ENCODE measurements at regions not wholly inside any gene's neighbourhood (a gene's known extent, or its start where the extent isn't known, plus 50 kb on each side); places are given as distances from the start of the nearest gene placed in this dataset.

- TF ChIP-seq CTCF (conservative IDR thresholded peaks at IDR 0.05), result no peak
- Mint-ChIP-seq H3K9me3 (peaks cover 19% of the 10 kb centered on the region), H3K27ac (no peak overlapping the region), H3K36me3 (ENCODE audit: low read depth) (peaks cover 19% of the 10 kb centered on the region), H3K27me3 (ENCODE audit: insufficient read depth) (peaks cover 24% of the 10 kb centered on the region), H3K4me1 (peaks cover 29% of the 10 kb centered on the region), H3K4me3 (no peak overlapping the region)
- DNase-seq, result no peak
- Histone ChIP-seq H3K36me3 (ENCODE audit: control insufficient read depth, insufficient read depth, low read length) (peaks cover 14% of the 10 kb centered on the region), H3K4me3 (ENCODE audit: low read length) (peak overlapping the region; percentile 98), H3K4me1 (ENCODE audit: control insufficient read depth, insufficient read depth, low read length) (peaks cover 5% of the 10 kb centered on the region), H3K27ac (ENCODE audit: low read depth, low read length) (no peak overlapping the region), H3K27me3 (ENCODE audit: control insufficient read depth, insufficient read depth, low read length, poor library complexity, severe bottlenecking) (peaks cover 4% of the 10 kb centered on the region), H3K9me3 (ENCODE audit: control insufficient read depth, low read length) (peaks cover 21% of the 10 kb centered on the region), H3K9ac (ENCODE audit: extremely low read depth, low read length, poor library complexity, severe bottlenecking) (no peak overlapping the region)
- WGBS, 2 experiments (ENCODE audit: insufficient coverage in 1 of 2, insufficient read length in 1 of 2), result 95% methylated on average over 2 of the region's 2 CpGs; no CpG with 5 or more reads in 1 of the 2 experiments
These were observed 229.0 kb upstream of the C2CD4B start for GRCh38 chr15:62394079-62394478.

GRCh38 chr15:62400778-62401177 lies 235.7 kb upstream of the C2CD4B start:
- no peaks in the 10 kb centered on the region for H3K4me1 Mint-ChIP-seq
- peaks cover 44% of the 10 kb centered on the region for H3K9me3 Mint-ChIP-seq
- H3K4me3 ChIP-seq (ENCODE audit: low read length), result no peak overlapping the region
- H3K9me3 ChIP-seq (ENCODE audit: control insufficient read depth, low read length), result peaks cover 60% of the 10 kb centered on the region
- peaks cover 49% of the 10 kb centered on the region for H3K36me3 ChIP-seq (ENCODE audit: control insufficient read depth, insufficient read depth, low read length)
- no peak overlapping the region for H3K27ac ChIP-seq (ENCODE audit: low read depth, low read length)
- peaks cover 63% of the 10 kb centered on the region for H3K36me3 Mint-ChIP-seq (ENCODE audit: low read depth)
- H3K9ac ChIP-seq (ENCODE audit: extremely low read depth, low read length, poor library complexity, severe bottlenecking), result no peak overlapping the region
- DNase-seq, result no peak
- H3K4me1 ChIP-seq (ENCODE audit: control insufficient read depth, insufficient read depth, low read length), result no peaks in the 10 kb centered on the region
- WGBS, 2 experiments (ENCODE audit: insufficient coverage in 1 of 2, insufficient read length in 1 of 2), result 90 to 95% methylated on average over 5 of the region's 5 CpGs
- peaks cover 11% of the 10 kb centered on the region for H3K27me3 Mint-ChIP-seq (ENCODE audit: insufficient read depth)
- H3K27me3 ChIP-seq (ENCODE audit: control insufficient read depth, insufficient read depth, low read length, poor library complexity, severe bottlenecking), result peaks cover 4% of the 10 kb centered on the region
- no peak overlapping the region for H3K4me3 Mint-ChIP-seq
- TF ChIP-seq CTCF (conservative IDR thresholded peaks at IDR 0.05), result no peak
- H3K27ac Mint-ChIP-seq, result no peak overlapping the region

- 95 to 96% methylated on average over 6 of the region's 6 CpGs for WGBS, 2 experiments (ENCODE audit: insufficient coverage in 1 of 2, insufficient read length in 1 of 2)
- peaks cover 8% of the 10 kb centered on the region for H3K27me3 Mint-ChIP-seq (ENCODE audit: insufficient read depth)
- no peak for DNase-seq
These were observed 237.6 kb upstream of the C2CD4B start for GRCh38 chr15:62402687-62403086.

More at GRCh38 chr15:62402687-62403086, 237.6 kb upstream of the C2CD4B start:
- H3K4me3 Mint-ChIP-seq, result no peak overlapping the region
- Histone ChIP-seq H3K36me3 (ENCODE audit: control insufficient read depth, insufficient read depth, low read length) (peaks cover 43% of the 10 kb centered on the region), H3K27ac (ENCODE audit: low read depth, low read length) (no peak overlapping the region), H3K9ac (ENCODE audit: extremely low read depth, low read length, poor library complexity, severe bottlenecking) (no peak overlapping the region), H3K4me1 (ENCODE audit: control insufficient read depth, insufficient read depth, low read length) (peaks cover 7% of the 10 kb centered on the region), H3K4me3 (ENCODE audit: low read length) (no peak overlapping the region), H3K27me3 (ENCODE audit: control insufficient read depth, insufficient read depth, low read length, poor library complexity, severe bottlenecking) (no peaks in the 10 kb centered on the region), H3K9me3 (ENCODE audit: control insufficient read depth, low read length) (peaks cover 54% of the 10 kb centered on the region)
- TF ChIP-seq CTCF (conservative IDR thresholded peaks at IDR 0.05), result no peak
- H3K9me3 Mint-ChIP-seq, result peaks cover 45% of the 10 kb centered on the region
- no peak overlapping the region for H3K27ac Mint-ChIP-seq
- peaks cover 62% of the 10 kb centered on the region for H3K36me3 Mint-ChIP-seq (ENCODE audit: low read depth)
- peaks cover 8% of the 10 kb centered on the region for H3K4me1 Mint-ChIP-seq

Data from endodermal cell (in vitro differentiated cells).